ENCODE measurements at regions not wholly inside any gene's neighbourhood (a gene's known extent, or its start where the extent isn't known, plus 50 kb on each side); places are given as distances from the start of the nearest gene placed in this dataset.

GRCh38 chr12:89976866-89977265, 268.2 kb upstream of the ATP2B1 start:
- no peak for TF ChIP-seq CTCF (conservative IDR thresholded peaks at IDR 0.05)
- no peak overlapping the region for H3K4me3 Mint-ChIP-seq
- H3K27me3 Mint-ChIP-seq = no peaks in the 10 kb centered on the region
- peaks cover 4% of the 10 kb centered on the region for H3K36me3 Mint-ChIP-seq
- no peak for DNase-seq (ENCODE audit: extremely low spot score, unreplicated experiment)
- no peak overlapping the region for H3K27ac Mint-ChIP-seq
- peaks cover 19% of the 10 kb centered on the region for H3K4me1 Mint-ChIP-seq (ENCODE audit: unreplicated experiment)
- no peaks in the 10 kb centered on the region for H3K9me3 Mint-ChIP-seq

- DNase-seq (ENCODE audit: extremely low spot score, unreplicated experiment) = no peak
- Mint-ChIP-seq H3K4me1 (ENCODE audit: unreplicated experiment) (peaks cover 25% of the 10 kb centered on the region), H3K36me3 (peaks cover 4% of the 10 kb centered on the region), H3K4me3 (no peak overlapping the region), H3K9me3 (no peaks in the 10 kb centered on the region), H3K27me3 (no peaks in the 10 kb centered on the region), H3K27ac (no peak overlapping the region)
- no peak for TF ChIP-seq CTCF (conservative IDR thresholded peaks at IDR 0.05)
These were observed 266.9 kb upstream of the ATP2B1 start for GRCh38 chr12:89975574-89975973.

GRCh38 chr12:89971880-89972279, 263.2 kb upstream of the ATP2B1 start:
- TF ChIP-seq CTCF (conservative IDR thresholded peaks at IDR 0.05) = no peak
- no peaks in the 10 kb centered on the region for H3K27me3 Mint-ChIP-seq
- peaks cover 28% of the 10 kb centered on the region for H3K4me1 Mint-ChIP-seq (ENCODE audit: unreplicated experiment)
- H3K9me3 Mint-ChIP-seq = peaks cover 4% of the 10 kb centered on the region
- H3K36me3 Mint-ChIP-seq = peaks cover 4% of the 10 kb centered on the region
- H3K4me3 Mint-ChIP-seq = peak overlapping the region; percentile 0
- no peak for DNase-seq (ENCODE audit: extremely low spot score, unreplicated experiment)
- H3K27ac Mint-ChIP-seq = peak overlapping the region; percentile 6

GRCh38 chr12:89970722-89971121, 262.1 kb upstream of the ATP2B1 start:
- no peak overlapping the region for H3K27ac Mint-ChIP-seq
- H3K27me3 Mint-ChIP-seq = no peaks in the 10 kb centered on the region
- H3K4me3 Mint-ChIP-seq = no peak overlapping the region
- no peaks in the 10 kb centered on the region for H3K36me3 Mint-ChIP-seq
- no peak for DNase-seq (ENCODE audit: extremely low spot score, unreplicated experiment)
- peaks cover 21% of the 10 kb centered on the region for H3K4me1 Mint-ChIP-seq (ENCODE audit: unreplicated experiment)
- TF ChIP-seq CTCF (conservative IDR thresholded peaks at IDR 0.05) = no peak
- H3K9me3 Mint-ChIP-seq = peaks cover 4% of the 10 kb centered on the region

- H3K4me1 Mint-ChIP-seq (ENCODE audit: unreplicated experiment) = peaks cover 21% of the 10 kb centered on the region
- peaks cover 4% of the 10 kb centered on the region for H3K9me3 Mint-ChIP-seq
- no peak overlapping the region for H3K4me3 Mint-ChIP-seq
- H3K27ac Mint-ChIP-seq = peak overlapping the region; percentile 20
- no peaks in the 10 kb centered on the region for H3K27me3 Mint-ChIP-seq
- no peaks in the 10 kb centered on the region for H3K36me3 Mint-ChIP-seq
- no peak for TF ChIP-seq CTCF (conservative IDR thresholded peaks at IDR 0.05)
- DNase-seq (ENCODE audit: extremely low spot score, unreplicated experiment) = no peak
These were observed 260.5 kb upstream of the ATP2B1 start for GRCh38 chr12:89969093-89969492.

DNA sequence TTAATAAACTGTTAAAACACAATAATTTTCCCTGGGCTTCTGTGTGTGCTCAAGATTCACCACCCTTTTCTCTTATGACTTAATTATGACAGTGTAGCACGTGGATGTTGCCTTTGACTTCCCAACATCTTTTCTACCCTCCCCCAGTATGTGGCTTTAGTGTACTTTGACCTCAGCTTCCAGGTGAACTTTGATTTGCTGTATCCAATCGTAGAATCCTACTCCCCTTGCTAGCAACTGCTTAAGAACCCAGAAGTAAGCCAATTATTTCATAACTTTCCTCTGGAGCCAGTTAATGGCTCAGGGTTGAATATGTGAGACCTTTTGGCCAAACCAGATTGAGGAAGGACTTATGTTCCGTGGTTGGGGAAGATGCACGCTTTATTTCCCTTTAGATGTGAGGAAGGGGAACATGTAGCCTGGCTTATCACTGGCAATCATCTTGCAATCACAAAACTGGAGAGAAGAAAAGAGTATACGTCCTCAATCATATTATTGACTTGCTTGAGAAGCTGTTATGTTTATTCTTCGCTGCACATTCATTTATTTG, 259.6 kb upstream of the ATP2B1 start:
- peaks cover 21% of the 10 kb centered on the region for H3K4me1 Mint-ChIP-seq (ENCODE audit: unreplicated experiment)
- no peak overlapping the region for H3K27ac Mint-ChIP-seq
- no peak for DNase-seq (ENCODE audit: extremely low spot score, unreplicated experiment)
- H3K27me3 Mint-ChIP-seq = no peaks in the 10 kb centered on the region
- peak overlapping the region; percentile 12 for H3K4me3 Mint-ChIP-seq
- peaks cover 4% of the 10 kb centered on the region for H3K9me3 Mint-ChIP-seq
- no peak for TF ChIP-seq CTCF (conservative IDR thresholded peaks at IDR 0.05)
- H3K36me3 Mint-ChIP-seq = no peaks in the 10 kb centered on the region
